CD14-positive monocyte (primary cell): ENCODE measurements at regions not wholly inside any gene's neighbourhood (a gene's known extent, or its start where the extent isn't known, plus 50 kb on each side); places are given as distances from the start of the nearest gene placed in this dataset.

Experiments
- DNase-seq, 3 donors: peaks; one replicate each; pipeline ENCODE4 v3.0.0-alpha.2; 2011 to 2022
- H2AFZ ChIP-seq: 2 replicates; pipeline ENCODE4 v1.6.0; 2012; ENCODE audit warnings: mild to moderate bottlenecking, low read depth, low read length, inconsistent platforms; ENCODE audit not compliant: insufficient read depth, poor library complexity, severe bottlenecking
- H3K27ac ChIP-seq, 2 donors: 1 replicate in 1 of 2; 2 replicates in 1 of 2; pipeline ENCODE4 v1.5.1; 2012 to 2013; ENCODE audit warnings: low read length in 2 of 2, control low read depth in 1 of 2, inconsistent platforms in 1 of 2, low read depth in 1 of 2, mild to moderate bottlenecking in 1 of 2
- H3K27me3 ChIP-seq, 2 donors: one replicate each; pipeline versions ENCODE4 v1.6.0 to v1.6.1; 2011 to 2013; ENCODE audit warnings: low read length in 2 of 2; ENCODE audit not compliant: control insufficient read depth in 2 of 2, insufficient read depth in 2 of 2
- H3K36me3 ChIP-seq, 2 donors: replicated peaks in 1 of 2; 1 replicate in 1 of 2; 2 replicates in 1 of 2; pipeline versions ENCODE4 v1.5.1 to v1.6.1; 2012 to 2013; ENCODE audit warnings: low read length in 2 of 2, control low read depth in 1 of 2, inconsistent platforms in 1 of 2, mild to moderate bottlenecking in 1 of 2; ENCODE audit not compliant: insufficient read depth in 2 of 2, control insufficient read depth in 1 of 2
- H3K4me1 ChIP-seq, 2 donors: 1 replicate in 1 of 2; 2 replicates in 1 of 2; pipeline versions ENCODE4 v1.5.1 to v1.6.1; 2012 to 2013; ENCODE audit warnings: low read length in 2 of 2, control low read depth in 1 of 2, inconsistent platforms in 1 of 2, mild to moderate bottlenecking in 1 of 2, moderate library complexity in 1 of 2; ENCODE audit not compliant: insufficient read depth in 2 of 2, control insufficient read depth in 1 of 2
- H3K4me2 ChIP-seq: replicated peaks from 2 replicates; pipeline ENCODE3; 2012; ENCODE audit warnings: low read length, moderate library complexity, mild to moderate bottlenecking; ENCODE audit not compliant: poor library complexity, severe bottlenecking; ENCODE audit errors: extremely low read depth
- H3K4me3 ChIP-seq, 3 experiments: fragments of 200-600 bp in 1 of 3; sonication (generic) in 1 of 3; replicated peaks in 1 of 3; 1 replicate in 2 of 3; 2 replicates in 1 of 3; pipeline ENCODE4 v1.5.1; 2011 to 2013; ENCODE audit warnings: low read length in 3 of 3, mild to moderate bottlenecking in 3 of 3, control low read depth in 2 of 3, low read depth in 2 of 3, inconsistent platforms in 1 of 3, moderate library complexity in 1 of 3
- H3K79me2 ChIP-seq: 2 replicates; pipeline ENCODE4 v1.6.0; 2012; ENCODE audit warnings: mild to moderate bottlenecking, control low read depth, inconsistent platforms, low read length, moderate library complexity; ENCODE audit not compliant: insufficient read depth
- H3K9ac ChIP-seq: 2 replicates; pipeline ENCODE4 v1.6.0; 2017; ENCODE audit warnings: low read length, mild to moderate bottlenecking; ENCODE audit not compliant: insufficient read depth, poor library complexity, severe bottlenecking
- H3K9me3 ChIP-seq, 2 donors: replicated peaks in 1 of 2; 1 replicate in 1 of 2; 2 replicates in 1 of 2; pipeline versions ENCODE4 v1.5.1 to v1.6.1; 2012 to 2013; ENCODE audit warnings: low read length in 2 of 2, control low read depth in 1 of 2; ENCODE audit not compliant: control insufficient read depth in 1 of 2, insufficient read depth in 1 of 2
- H4K20me1 ChIP-seq: 2 replicates; pipeline ENCODE4 v1.6.0; 2012; ENCODE audit warnings: mild to moderate bottlenecking, low read length, control low read depth, moderate library complexity; ENCODE audit not compliant: insufficient read depth
- H3K27ac Mint-ChIP-seq, 7 donors: one replicate each; pipeline ENCODE4 v1.8.0; 2020; ENCODE audit warnings: mild to moderate bottlenecking in 7 of 7, mixed read lengths in 7 of 7, moderate library complexity in 6 of 7, inconsistent platforms in 2 of 7
- H3K27me3 Mint-ChIP-seq, 3 donors: one replicate each; pipeline ENCODE4 v1.8.0; 2021 to 2022; ENCODE audit warnings: low read depth in 3 of 3, mild to moderate bottlenecking in 3 of 3, mixed read lengths in 3 of 3, moderate library complexity in 3 of 3, inconsistent platforms in 1 of 3
- H3K36me3 Mint-ChIP-seq, 2 donors: one replicate each; pipeline ENCODE4 v1.8.0; 2020; ENCODE audit warnings: mixed read lengths in 2 of 2, inconsistent platforms in 1 of 2, mild to moderate bottlenecking in 1 of 2
- H3K4me1 Mint-ChIP-seq: one replicate; pipeline ENCODE4 v1.8.0; 2020; ENCODE audit warnings: mild to moderate bottlenecking, mixed read lengths
- H3K4me3 Mint-ChIP-seq, 2 donors: one replicate each; pipeline ENCODE4 v1.8.0; 2020; ENCODE audit warnings: mild to moderate bottlenecking in 2 of 2, mixed read lengths in 2 of 2, moderate library complexity in 1 of 2
- H3K9me3 Mint-ChIP-seq, 7 donors: one replicate each; pipeline ENCODE4 v1.8.0; 2020 to 2022; ENCODE audit warnings: mixed read lengths in 7 of 7, mild to moderate bottlenecking in 6 of 7, moderate library complexity in 6 of 7, inconsistent platforms in 2 of 7
- WGBS: methylation state at CpG from one replicate; pipeline ENCODE4 v1.1.5; 2013; ENCODE audit warnings: missing lambda C conversion rate; ENCODE audit not compliant: insufficient coverage; 5-methylcytosine and 5-hydroxymethylcytosine counted together
- intact Hi-C, 2 donors: fragments of 100-400 bp; cut with micrococcal nuclease; formaldehyde crosslinking; loops; one replicate each; pipeline versions ENCODE4 v1.15.0 to v1.15.1; 2023
- TF ChIP-seq, protein P1 (sequence below): fragments of 200-600 bp; IDR thresholded peaks from one replicate; pipeline ENCODE4 v1.8.0; 2022; ENCODE audit warnings: antibody characterized with exemption, mild to moderate bottlenecking

DNA sequence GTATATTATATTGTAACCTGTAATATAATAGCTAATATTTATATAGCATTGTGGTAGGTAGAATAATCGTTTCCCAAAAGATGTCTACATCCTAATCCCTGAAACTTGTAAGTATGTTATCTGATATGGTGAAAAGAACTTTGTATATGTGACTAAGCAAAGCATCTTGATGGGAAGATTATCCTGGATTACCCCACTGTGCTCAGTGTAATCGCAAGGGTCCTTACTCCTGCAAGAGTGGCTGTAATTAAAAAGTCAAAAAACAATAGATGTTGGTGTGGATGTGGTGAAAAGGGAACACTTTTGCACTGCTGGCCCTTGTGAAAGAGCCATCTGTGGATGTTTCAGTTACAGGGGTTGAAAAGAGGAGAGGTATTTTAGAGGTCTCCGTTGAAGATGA, 95.2 kb downstream of the EDN1 start:
- no peaks in the 10 kb centered on the region for H3K27me3 ChIP-seq
- Mint-ChIP-seq H3K36me3 (no peaks in the 10 kb centered on the region), H3K27me3 (no peaks in the 10 kb centered on the region), H3K4me3 (no peak overlapping the region), H3K4me1 (peaks cover 4% of the 10 kb centered on the region), H3K27ac (no peak overlapping the region), H3K9me3 (peaks cover 0 to 6% (median 2%) of the 10 kb centered on the region in 7 donors)
- no peak overlapping the region for H3K9ac ChIP-seq
- TF ChIP-seq, protein P1, sequence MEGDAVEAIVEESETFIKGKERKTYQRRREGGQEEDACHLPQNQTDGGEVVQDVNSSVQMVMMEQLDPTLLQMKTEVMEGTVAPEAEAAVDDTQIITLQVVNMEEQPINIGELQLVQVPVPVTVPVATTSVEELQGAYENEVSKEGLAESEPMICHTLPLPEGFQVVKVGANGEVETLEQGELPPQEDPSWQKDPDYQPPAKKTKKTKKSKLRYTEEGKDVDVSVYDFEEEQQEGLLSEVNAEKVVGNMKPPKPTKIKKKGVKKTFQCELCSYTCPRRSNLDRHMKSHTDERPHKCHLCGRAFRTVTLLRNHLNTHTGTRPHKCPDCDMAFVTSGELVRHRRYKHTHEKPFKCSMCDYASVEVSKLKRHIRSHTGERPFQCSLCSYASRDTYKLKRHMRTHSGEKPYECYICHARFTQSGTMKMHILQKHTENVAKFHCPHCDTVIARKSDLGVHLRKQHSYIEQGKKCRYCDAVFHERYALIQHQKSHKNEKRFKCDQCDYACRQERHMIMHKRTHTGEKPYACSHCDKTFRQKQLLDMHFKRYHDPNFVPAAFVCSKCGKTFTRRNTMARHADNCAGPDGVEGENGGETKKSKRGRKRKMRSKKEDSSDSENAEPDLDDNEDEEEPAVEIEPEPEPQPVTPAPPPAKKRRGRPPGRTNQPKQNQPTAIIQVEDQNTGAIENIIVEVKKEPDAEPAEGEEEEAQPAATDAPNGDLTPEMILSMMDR = no peak
- no CpG with 5 or more reads among the region's 3 CpGs for WGBS
- no peaks in the 10 kb centered on the region for H4K20me1 ChIP-seq
- H2AFZ ChIP-seq = no peak overlapping the region
- H3K9me3 ChIP-seq = no peaks in the 10 kb centered on the region
- H3K4me1 ChIP-seq = peaks cover 2 to 9% of the 10 kb centered on the region in 2 donors
- no peak overlapping the region for H3K4me2 ChIP-seq
- no peaks in the 10 kb centered on the region for H3K79me2 ChIP-seq
- H3K36me3 ChIP-seq = no peaks in the 10 kb centered on the region
- no peak overlapping the region for H3K4me3 ChIP-seq
- H3K27ac ChIP-seq = no peak overlapping the region
- DNase-seq = no peak
- intact Hi-C loops = no loop called here

DNA sequence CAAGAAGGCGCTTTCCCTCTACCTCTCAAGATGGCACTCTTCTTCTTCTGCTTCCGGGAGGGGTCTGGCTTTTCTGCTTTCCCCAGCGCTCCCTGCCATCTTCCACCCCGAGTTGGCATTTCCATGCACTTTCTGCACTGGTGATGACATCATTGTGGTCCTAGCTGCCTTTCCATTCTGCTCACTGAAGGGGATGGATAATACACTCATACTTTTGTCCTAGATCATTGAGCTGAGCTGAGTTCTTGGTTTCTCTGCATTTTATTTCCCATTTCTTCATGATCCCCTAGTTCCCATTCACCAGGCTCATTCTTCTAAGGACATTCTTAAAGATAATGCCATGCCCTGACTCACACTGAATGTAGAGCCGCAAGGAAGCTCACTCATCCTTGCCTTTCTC, 96.7 kb downstream of the EDN1 start:
- Histone ChIP-seq H3K36me3 (no peaks in the 10 kb centered on the region), H3K27ac (no peak overlapping the region), H3K79me2 (no peaks in the 10 kb centered on the region), H3K4me1 (peaks cover 2 to 9% of the 10 kb centered on the region in 2 donors), H3K4me2 (no peak overlapping the region), H3K4me3 (no peak overlapping the region), H2AFZ (no peak overlapping the region), H3K27me3 (no peaks in the 10 kb centered on the region), H4K20me1 (no peaks in the 10 kb centered on the region), H3K9me3 (no peaks in the 10 kb centered on the region), H3K9ac (no peak overlapping the region)
- TF ChIP-seq, protein P1 = no peak
- H3K27me3 Mint-ChIP-seq = no peaks in the 10 kb centered on the region
- H3K4me1 Mint-ChIP-seq = peaks cover 4% of the 10 kb centered on the region
- no peaks in the 10 kb centered on the region for H3K36me3 Mint-ChIP-seq
- no peak overlapping the region for H3K27ac Mint-ChIP-seq
- intact Hi-C loops = no loop called here
- DNase-seq = no peak
- H3K9me3 Mint-ChIP-seq = peaks cover 0 to 6% (median 2%) of the 10 kb centered on the region in 7 donors
- no peak overlapping the region for H3K4me3 Mint-ChIP-seq
- WGBS = 100% methylated on average over 4 of the region's 5 CpGs
